Testis (tissue), 2 donors: ENCODE measurements at regions not wholly inside any gene's neighbourhood (a gene's known extent, or its start where the extent isn't known, plus 50 kb on each side); places are given as distances from the start of the nearest gene placed in this dataset.

Experiments used
- DNase-seq: peaks from one replicate; pipeline ENCODE4 v3.0.0-alpha.2; 2019
- H3K27ac ChIP-seq, 2 donors: fragments of 200-600 bp; sonication (generic); one replicate each; pipeline ENCODE4 v1.5.1; 2019
- H3K27me3 ChIP-seq: fragments of 200-600 bp; sonication (generic); one replicate; pipeline ENCODE4 v1.5.1; 2019
- H3K36me3 ChIP-seq: fragments of 200-600 bp; sonication (generic); one replicate; pipeline ENCODE4 v1.5.1; 2017; ENCODE audit warnings: low read depth; ENCODE audit errors: missing control alignments
- H3K4me1 ChIP-seq: fragments of 200-600 bp; sonication (generic); one replicate; pipeline ENCODE4 v1.5.1; 2019
- H3K4me3 ChIP-seq, 2 donors: fragments of 200-600 bp; sonication (generic); one replicate each; pipeline ENCODE4 v1.5.1; 2017 to 2019
- H3K9me3 ChIP-seq: fragments of 200-600 bp; sonication (generic); one replicate; pipeline ENCODE4 v1.5.1; 2017
- CTCF ChIP-seq, 3 experiments: fragments of 450-650 bp in 2 of 3; fragments of 200-600 bp in 1 of 3; sonication (generic) in 1 of 3; IDR thresholded peaks; one replicate each; pipeline ENCODE4 v1.5.1; 2016 to 2019; ENCODE audit warnings: antibody characterized with exemption in 3 of 3, mild to moderate bottlenecking in 2 of 3, moderate library complexity in 1 of 3
- POLR2A ChIP-seq: fragments of 450-650 bp; IDR thresholded peaks from one replicate; pipeline ENCODE4 v1.6.1; 2017; ENCODE audit warnings: antibody characterized with exemption, mild to moderate bottlenecking, moderate library complexity
- WGBS, 2 donors: methylation state at CpG; one replicate each; pipeline ENCODE4 v1.1.5; 2018; 5-methylcytosine and 5-hydroxymethylcytosine counted together
- intact Hi-C: fragments of 100-400 bp; cut with DNase I; formaldehyde crosslinking; loops from one replicate; pipeline ENCODE4 v1.15.1; 2023; ENCODE audit warnings: low total_unique reads

- Histone ChIP-seq H3K4me3 (no peak overlapping the region), H3K27me3 (no peaks in the 10 kb centered on the region), H3K27ac (no peak overlapping the region), H3K9me3 (no peaks in the 10 kb centered on the region), H3K4me1 (no peaks in the 10 kb centered on the region), H3K36me3 (no peaks in the 10 kb centered on the region)
- TF ChIP-seq POLR2A (no peak), CTCF (IDR thresholded peaks at IDR 0.05) (no peak)
- WGBS, 2 donors = 91 to 95% methylated on average over 4 of the region's 4 CpGs
- intact Hi-C loops = no loop called here
- DNase-seq = no peak
Observed at GRCh38 chr9:105968811-105969466, 274.6 kb downstream of the TMEM38B start.

- no peaks in the 10 kb centered on the region for H3K9me3 ChIP-seq
- no peak for DNase-seq
- no peaks in the 10 kb centered on the region for H3K4me1 ChIP-seq
- H3K36me3 ChIP-seq = no peaks in the 10 kb centered on the region
- TF ChIP-seq POLR2A = no peak
- no peak overlapping the region for H3K4me3 ChIP-seq
- H3K27ac ChIP-seq = no peak overlapping the region
- intact Hi-C loops = no loop called here
- WGBS, 2 donors = 86 to 88% methylated on average over 1 of the region's 1 CpG
- H3K27me3 ChIP-seq = no peaks in the 10 kb centered on the region
Observed at GRCh38 chr9:105969636-105970035, 275.3 kb downstream of the TMEM38B start.

GRCh38 chr9:105971986-105972385, 277.6 kb downstream of the TMEM38B start:
- TF ChIP-seq POLR2A (no peak), CTCF (IDR thresholded peaks at IDR 0.05) (no peak)
- H3K27ac ChIP-seq = no peak overlapping the region
- H3K36me3 ChIP-seq = no peaks in the 10 kb centered on the region
- 56 to 58% methylated on average over 2 of the region's 2 CpGs for WGBS, 2 donors
- intact Hi-C loops = no loop called here
- no peak overlapping the region for H3K4me3 ChIP-seq
- H3K27me3 ChIP-seq = no peaks in the 10 kb centered on the region
- H3K9me3 ChIP-seq = no peaks in the 10 kb centered on the region
- DNase-seq = no peak
- H3K4me1 ChIP-seq = no peaks in the 10 kb centered on the region

GRCh38 chr9:105972466-105973204, 278.3 kb downstream of the TMEM38B start:
- Histone ChIP-seq H3K4me1 (no peaks in the 10 kb centered on the region), H3K27me3 (no peaks in the 10 kb centered on the region), H3K4me3 (no peak overlapping the region), H3K36me3 (no peaks in the 10 kb centered on the region), H3K9me3 (no peaks in the 10 kb centered on the region), H3K27ac (no peak overlapping the region)
- DNase-seq = no peak
- 62 to 63% methylated on average over 6 of the region's 6 CpGs for WGBS, 2 donors
- TF ChIP-seq POLR2A = no peak
- TF ChIP-seq CTCF (IDR thresholded peaks at IDR 0.05) = no peak
- intact Hi-C loops = no loop called here

GRCh38 chr9:105973951-105974351, 279.6 kb downstream of the TMEM38B start:
- H3K27me3 ChIP-seq = no peaks in the 10 kb centered on the region
- H3K36me3 ChIP-seq = no peaks in the 10 kb centered on the region
- no peaks in the 10 kb centered on the region for H3K9me3 ChIP-seq
- no peaks in the 10 kb centered on the region for H3K4me1 ChIP-seq
- H3K4me3 ChIP-seq = no peak overlapping the region
- no peak overlapping the region for H3K27ac ChIP-seq
- intact Hi-C loops = no loop called here
- no peak for TF ChIP-seq POLR2A
- no peak for TF ChIP-seq CTCF (IDR thresholded peaks at IDR 0.05)
- DNase-seq = no peak
- WGBS, 2 donors = 58 to 59% methylated on average over 3 of the region's 3 CpGs
